HEK293T (cell line): ENCODE measurements at regions not wholly inside any gene's neighbourhood (a gene's known extent, or its start where the extent isn't known, plus 50 kb on each side); places are given as distances from the start of the nearest gene placed in this dataset.
"Not testable (repeated sequence)": the region's sequence is repeated elsewhere in the genome, so short reads cannot be mapped to it uniquely, and the experiment has no call there.

Source experiments
- CTCF ChIA-PET: fragments of 350-600 bp; formaldehyde crosslinking; extraction: SDS; loops from one replicate; lab custom pipeline; 2021; ENCODE audit warnings: antibody characterized with exemption, inconsistent platforms; lab: Yijun Ruan, JAX
- POLR2A ChIA-PET: fragments of 350-600 bp; formaldehyde crosslinking; extraction: SDS; loops from one replicate; lab custom pipeline; 2020; ENCODE audit warnings: antibody characterized with exemption, inconsistent platforms; lab: Yijun Ruan, JAX
- DNase-seq: peaks from one replicate; pipeline ENCODE4 v3.0.0; 2012; ENCODE audit warnings: mixed read lengths; ENCODE audit errors: extremely low spot score
- ARNT ChIP-seq: fragments of 450-650 bp; IDR thresholded peaks from 2 replicates; pipeline ENCODE4 v1.6.1; 2017; ENCODE audit warnings: mild to moderate bottlenecking
- BHLHE40 ChIP-seq: fragments of 450-650 bp; IDR thresholded peaks from 2 replicates; pipeline ENCODE4 v1.6.1; 2016; ENCODE audit warnings: mild to moderate bottlenecking, moderate library complexity, borderline replicate concordance
- CTBP1 ChIP-seq: fragments of 450-650 bp; IDR thresholded peaks from 2 replicates; pipeline ENCODE4 v1.6.1; 2016; ENCODE audit warnings: borderline replicate concordance
- ELF4 ChIP-seq: fragments of 450-650 bp; IDR thresholded peaks from 2 replicates; pipeline ENCODE4 v1.6.1; 2017; ENCODE audit warnings: antibody characterized with exemption
- FOXA1 ChIP-seq: fragments of 450-650 bp; IDR thresholded peaks from 2 replicates; pipeline ENCODE4 v1.6.1; 2016; ENCODE audit warnings: mild to moderate bottlenecking
- FOXK2 ChIP-seq: fragments of 450-650 bp; IDR thresholded peaks from 2 replicates; pipeline ENCODE4 v1.6.1; 2016; ENCODE audit warnings: mild to moderate bottlenecking
- FOXM1 ChIP-seq: fragments of 450-650 bp; IDR thresholded peaks from 2 replicates; pipeline ENCODE4 v1.6.1; 2017; ENCODE audit warnings: mild to moderate bottlenecking, borderline replicate concordance
- HDGF ChIP-seq: fragments of 450-650 bp; IDR thresholded peaks from 2 replicates; pipeline ENCODE4 v1.6.1; 2017; ENCODE audit warnings: antibody characterized with exemption, borderline replicate concordance
- L3MBTL2 ChIP-seq: fragments of 450-650 bp; conservative IDR thresholded peaks from 2 replicates; pipeline ENCODE4 v1.6.1; 2016; ENCODE audit warnings: mild to moderate bottlenecking
- LEF1 ChIP-seq: fragments of 450-650 bp; IDR thresholded peaks from 2 replicates; pipeline ENCODE4 v1.6.1; 2017; ENCODE audit warnings: mild to moderate bottlenecking, borderline replicate concordance
- NFRKB ChIP-seq: fragments of 450-650 bp; IDR thresholded peaks from 2 replicates; pipeline ENCODE4 v1.6.1; 2016; ENCODE audit warnings: mild to moderate bottlenecking, moderate library complexity
- SP1 ChIP-seq: fragments of 450-650 bp; IDR thresholded peaks from 2 replicates; pipeline ENCODE4 v1.6.1; 2017
- SUZ12 ChIP-seq: fragments of 450-650 bp; IDR thresholded peaks from 2 replicates; pipeline ENCODE4 v1.6.1; 2016; ENCODE audit warnings: mild to moderate bottlenecking
- TARDBP ChIP-seq: fragments of 450-650 bp; IDR thresholded peaks from 2 replicates; pipeline ENCODE4 v1.6.1; 2016
- ZNF384 ChIP-seq: fragments of 450-650 bp; IDR thresholded peaks from 2 replicates; pipeline ENCODE4 v1.6.1; 2016
- TF ChIP-seq, protein P1 (sequence below): fragments of 450-650 bp; IDR thresholded peaks from 2 replicates; pipeline ENCODE4 v1.6.1; 2016

DNA sequence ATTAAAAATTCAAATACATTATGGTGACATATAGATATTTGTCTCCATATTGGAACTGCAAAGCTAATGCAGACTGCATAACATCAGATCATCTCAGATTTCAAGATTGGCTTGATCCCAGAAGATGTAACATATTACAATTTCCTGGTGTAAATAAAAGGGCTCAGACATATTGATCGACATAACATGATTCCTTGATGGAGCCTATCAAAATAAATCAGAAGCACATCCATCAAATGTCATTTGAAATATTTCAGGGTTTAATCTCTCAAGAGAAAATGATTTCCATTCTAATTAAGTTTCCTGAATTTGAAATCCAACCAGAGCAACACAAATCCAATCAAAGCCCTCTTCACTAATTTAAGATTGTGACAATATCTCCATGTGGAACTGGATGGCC lies 75.1 kb upstream of the UNC13C start:
- ChIA-PET POLR2A (no interaction called here), CTCF (no interaction called here)
- TF ChIP-seq, protein P1, sequence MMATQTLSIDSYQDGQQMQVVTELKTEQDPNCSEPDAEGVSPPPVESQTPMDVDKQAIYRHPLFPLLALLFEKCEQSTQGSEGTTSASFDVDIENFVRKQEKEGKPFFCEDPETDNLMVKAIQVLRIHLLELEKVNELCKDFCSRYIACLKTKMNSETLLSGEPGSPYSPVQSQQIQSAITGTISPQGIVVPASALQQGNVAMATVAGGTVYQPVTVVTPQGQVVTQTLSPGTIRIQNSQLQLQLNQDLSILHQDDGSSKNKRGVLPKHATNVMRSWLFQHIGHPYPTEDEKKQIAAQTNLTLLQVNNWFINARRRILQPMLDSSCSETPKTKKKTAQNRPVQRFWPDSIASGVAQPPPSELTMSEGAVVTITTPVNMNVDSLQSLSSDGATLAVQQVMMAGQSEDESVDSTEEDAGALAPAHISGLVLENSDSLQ, result no peak
- TF ChIP-seq SUZ12 (no peak), ZNF384 (no peak), ARNT (no peak), NFRKB (no peak), L3MBTL2 (no peak), BHLHE40 (no peak), CTBP1 (no peak), TARDBP (no peak)
- DNase-seq, result no peak

DNA sequence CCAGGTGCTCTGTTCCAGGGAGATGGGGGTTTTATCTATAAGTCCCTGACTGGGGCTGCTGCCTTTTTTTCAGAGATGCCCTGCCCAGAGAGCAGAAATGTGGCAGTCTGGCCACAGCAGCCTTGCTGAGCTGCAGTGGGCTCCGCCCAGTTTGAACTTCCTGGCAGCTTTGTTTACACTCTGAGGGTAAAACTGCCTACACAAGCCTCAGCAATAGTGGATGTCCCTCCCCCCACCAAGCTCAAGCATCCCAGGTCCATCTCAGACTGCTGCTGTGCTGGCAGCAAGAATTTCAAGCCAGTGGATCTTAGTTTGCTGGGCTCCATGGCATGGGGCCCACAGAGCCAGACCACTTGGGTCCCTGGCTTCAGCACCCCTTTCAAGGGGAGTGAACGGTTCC lies 84.8 kb upstream of the UNC13C start:
- not testable (repeated sequence) for DNase-seq
- CTCF ChIA-PET, result interaction anchor here (0.6 kb wide), 1 partner anchor 595 kb away, joined by 3 read pairs; no protein-coding TSS in a partner anchor

DNA sequence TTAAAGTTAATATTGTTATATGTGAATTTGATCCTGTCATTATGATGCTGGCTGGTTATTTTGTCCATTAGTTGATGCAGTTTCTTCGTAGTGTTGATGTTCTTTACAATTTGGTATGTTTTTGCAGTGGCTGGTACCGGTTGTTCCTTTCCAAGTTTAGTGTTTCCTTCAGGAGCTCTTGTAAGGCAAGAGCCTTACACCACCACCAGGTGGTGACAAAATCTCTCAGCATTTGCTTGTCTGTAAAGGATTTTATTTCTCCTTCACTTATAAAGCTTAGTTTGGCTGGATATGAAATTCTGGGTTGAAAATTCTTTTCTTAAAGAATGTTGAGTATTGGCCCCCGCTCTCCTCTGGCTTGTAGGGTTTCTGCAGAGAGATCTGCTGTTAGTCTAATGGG lies 86.4 kb upstream of the UNC13C start:
- ChIA-PET POLR2A (interaction anchor here (0.6 kb wide), 1 partner anchor 84 kb away, joined by 3 read pairs; no protein-coding TSS in a partner anchor), CTCF (interaction anchor here (0.7 kb wide), 1 partner anchor 85 kb away, joined by 3 read pairs; no protein-coding TSS in a partner anchor)
- DNase-seq, result not testable (repeated sequence)

More for the DNA sequence above, 84.8 kb upstream of the UNC13C start:
- POLR2A ChIA-PET, result not testable (repeated sequence)

DNA sequence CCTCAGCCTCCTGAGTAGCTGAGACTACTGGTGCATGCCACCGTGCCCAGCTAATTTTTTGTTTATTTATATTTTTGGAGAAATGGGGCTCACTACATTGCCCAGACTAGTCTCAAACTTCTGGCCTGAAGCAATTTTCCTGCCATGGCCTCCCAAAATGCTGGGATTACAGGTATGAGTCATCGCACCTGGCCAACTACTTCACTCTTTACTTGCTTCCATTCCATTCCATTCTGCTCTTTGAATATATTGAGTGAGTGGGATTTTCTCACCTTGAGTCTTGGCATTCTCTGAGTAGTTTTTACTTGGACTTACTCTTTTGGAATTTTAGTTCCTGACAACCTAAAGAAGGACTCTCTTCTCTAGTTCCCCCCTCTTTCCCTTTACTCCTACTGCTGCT lies 93.8 kb upstream of the UNC13C start:
- ChIA-PET CTCF (no interaction called here), POLR2A (no interaction called here)
- TF ChIP-seq BHLHE40 (no peak), LEF1 (no peak), TARDBP (no peak), ZNF384 (no peak), SUZ12 (no peak), ELF4 (no peak), SP1 (no peak), FOXA1 (no peak), ARNT (no peak), FOXK2 (no peak), L3MBTL2 (no peak), HDGF (no peak)
- TF ChIP-seq, protein P1, result no peak
- no peak for DNase-seq

DNA sequence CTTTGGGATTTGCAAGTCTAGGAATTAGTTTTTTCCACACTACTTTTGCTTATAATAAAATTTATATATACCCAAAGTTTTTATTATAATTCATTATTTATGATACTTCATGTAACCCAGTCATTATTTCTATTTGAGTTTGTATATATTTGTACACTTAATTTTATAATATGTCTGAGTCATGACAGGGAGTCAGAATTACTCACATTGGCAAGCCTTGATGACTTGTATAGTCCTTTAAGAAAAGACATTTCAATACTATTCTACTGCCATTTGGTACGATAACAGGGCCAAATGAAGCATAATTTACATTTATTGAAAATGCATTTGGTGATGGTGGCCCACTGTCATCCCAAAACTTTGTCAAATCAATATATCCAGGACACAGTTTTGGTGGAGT lies 95.9 kb upstream of the UNC13C start:
- ChIA-PET POLR2A (no interaction called here), CTCF (no interaction called here)
- TF ChIP-seq ARNT (no peak), LEF1 (no peak), CTBP1 (no peak)
- DNase-seq, result no peak

DNA sequence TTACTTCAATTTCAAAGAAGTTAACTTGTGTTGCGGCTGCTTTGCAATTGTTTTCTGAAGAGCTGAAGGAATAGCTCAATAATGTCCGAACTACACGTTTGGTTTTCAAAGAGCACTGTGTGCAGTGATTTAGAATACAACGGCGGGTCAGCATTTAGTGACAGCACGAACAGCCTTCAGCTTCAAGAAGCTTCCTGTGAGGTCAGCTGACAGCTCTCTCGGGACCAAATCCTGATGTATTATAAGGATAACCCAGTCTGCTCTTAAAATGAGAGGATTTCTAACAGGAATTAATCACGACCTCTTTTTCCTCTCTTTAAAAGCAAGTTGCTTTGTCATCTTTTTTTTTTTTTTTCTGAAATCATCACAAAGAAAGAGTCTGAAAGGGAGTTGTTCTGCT lies 97.9 kb upstream of the UNC13C start:
- CTCF ChIA-PET, result no interaction called here
- TF ChIP-seq LEF1, result no peak
- TF ChIP-seq HDGF, result no peak
- no peak for TF ChIP-seq FOXM1
- TF ChIP-seq FOXK2, result no peak
- no peak for TF ChIP-seq BHLHE40
- TF ChIP-seq ELF4, result no peak
- no peak for TF ChIP-seq CTBP1
- no peak for TF ChIP-seq L3MBTL2
- TF ChIP-seq, protein P1, result no peak
- POLR2A ChIA-PET, result no interaction called here

DNA sequence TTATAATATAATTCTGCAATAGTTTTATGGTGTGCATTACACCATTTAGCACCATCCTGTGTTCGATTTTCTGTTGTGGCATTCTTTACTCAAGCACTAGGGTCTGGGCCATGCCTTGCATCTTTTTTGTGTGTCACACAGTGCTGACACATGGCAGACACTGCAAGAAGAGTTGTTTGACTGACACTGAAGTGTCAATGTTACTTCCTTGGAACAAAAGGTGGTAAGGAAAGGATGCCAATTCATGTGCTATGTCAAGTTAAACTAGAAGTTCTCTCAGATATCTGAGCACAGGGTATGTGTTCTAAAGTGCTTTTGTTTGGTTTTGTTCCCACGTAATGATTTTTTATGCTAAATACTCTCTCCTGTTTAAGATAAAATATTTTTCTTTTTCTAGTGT lies 102.5 kb upstream of the UNC13C start:
- ChIA-PET POLR2A (no interaction called here), CTCF (no interaction called here)
- TF ChIP-seq ZNF384 (no peak), LEF1 (no peak), TARDBP (no peak), ARNT (no peak), L3MBTL2 (no peak), HDGF (no peak), ELF4 (no peak), CTBP1 (no peak), SP1 (no peak), BHLHE40 (no peak), NFRKB (no peak), SUZ12 (no peak), FOXK2 (no peak), FOXA1 (no peak), FOXM1 (no peak)
- TF ChIP-seq, protein P1, result no peak
- DNase-seq, result no peak

More for the DNA sequence above, 97.9 kb upstream of the UNC13C start:
- no peak for DNase-seq
